ENCODE measurements at regions not wholly inside any gene's neighbourhood (a gene's known extent, or its start where the extent isn't known, plus 50 kb on each side); places are given as distances from the start of the nearest gene placed in this dataset.

DNA sequence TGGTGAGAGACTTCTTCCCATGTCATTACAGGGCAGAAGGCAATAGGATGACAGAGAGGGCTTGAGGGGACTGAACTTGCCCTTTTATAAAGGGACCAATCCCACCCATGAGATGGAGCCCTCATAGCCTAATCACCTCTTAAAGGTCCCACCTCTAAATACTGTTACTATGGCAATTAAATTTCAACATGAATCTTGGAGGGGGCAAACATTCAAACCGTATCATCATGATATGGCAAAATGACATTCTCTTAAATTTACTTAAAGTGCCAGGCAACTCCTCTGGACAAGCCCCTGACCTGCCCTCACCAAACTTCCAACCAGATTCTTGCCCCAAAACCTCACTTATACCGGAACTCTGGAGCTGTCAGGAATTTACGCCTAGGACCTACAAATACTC is 100.8 kb upstream of the OR5AK2 start:
- TF ChIP-seq MXI1 (IDR thresholded peaks at IDR 0.05; ENCODE audit: low read depth, low read length): no peak
- no peak for TF ChIP-seq POLR2AphosphoS5 (IDR thresholded peaks at IDR 0.05; ENCODE audit: low read depth, low read length)
